Esophagus muscularis mucosa (tissue), 4 donors: ENCODE measurements at regions not wholly inside any gene's neighbourhood (a gene's known extent, or its start where the extent isn't known, plus 50 kb on each side); places are given as distances from the start of the nearest gene placed in this dataset.

Source experiments
- EP300 ChIP-seq: sonication (generic); formaldehyde crosslinking; IDR thresholded peaks from one replicate; pipeline ENCODE4 v1.6.1; 2017; ENCODE audit warnings: antibody characterized with exemption
- POLR2A ChIP-seq: fragments of 450-650 bp; IDR thresholded peaks from one replicate; pipeline ENCODE4 v1.6.1; 2017; ENCODE audit warnings: antibody characterized with exemption, moderate library complexity, mild to moderate bottlenecking, low read depth
- POLR2AphosphoS5 ChIP-seq, 2 donors: sonication (generic); formaldehyde crosslinking; IDR thresholded peaks; one replicate each; pipeline ENCODE4 v1.6.1; 2017; ENCODE audit warnings: antibody characterized with exemption in 2 of 2
- TF ChIP-seq, protein P1 (sequence below), 3 experiments: fragments of 200-600 bp in 2 of 3; fragments of 450-650 bp in 1 of 3; sonication (generic) in 2 of 3; IDR thresholded peaks; one replicate each; pipeline ENCODE4 v1.5.1; 2017 to 2019; ENCODE audit warnings: antibody characterized with exemption in 3 of 3, mild to moderate bottlenecking in 2 of 3, moderate library complexity in 1 of 3

DNA sequence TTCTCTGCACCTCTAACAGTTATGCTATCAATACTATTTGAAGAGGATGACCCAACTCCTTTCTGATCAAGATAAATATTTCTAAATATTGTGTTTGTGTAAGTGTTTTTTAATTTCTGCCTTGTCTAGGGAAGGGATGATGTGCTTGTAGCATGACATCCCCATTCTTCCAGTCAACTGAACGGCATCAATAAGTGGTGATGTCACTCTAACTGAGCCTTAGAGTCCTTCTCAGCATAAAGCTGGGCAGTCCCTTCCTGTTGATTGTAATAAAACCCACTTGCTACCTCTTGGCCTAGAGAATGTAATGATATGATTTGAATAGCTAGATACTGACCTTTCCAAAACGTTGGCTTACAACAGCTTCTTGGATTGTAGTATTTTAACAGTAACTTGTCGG, 52.5 kb upstream of the KCNJ6 start:
- TF ChIP-seq, protein P1, sequence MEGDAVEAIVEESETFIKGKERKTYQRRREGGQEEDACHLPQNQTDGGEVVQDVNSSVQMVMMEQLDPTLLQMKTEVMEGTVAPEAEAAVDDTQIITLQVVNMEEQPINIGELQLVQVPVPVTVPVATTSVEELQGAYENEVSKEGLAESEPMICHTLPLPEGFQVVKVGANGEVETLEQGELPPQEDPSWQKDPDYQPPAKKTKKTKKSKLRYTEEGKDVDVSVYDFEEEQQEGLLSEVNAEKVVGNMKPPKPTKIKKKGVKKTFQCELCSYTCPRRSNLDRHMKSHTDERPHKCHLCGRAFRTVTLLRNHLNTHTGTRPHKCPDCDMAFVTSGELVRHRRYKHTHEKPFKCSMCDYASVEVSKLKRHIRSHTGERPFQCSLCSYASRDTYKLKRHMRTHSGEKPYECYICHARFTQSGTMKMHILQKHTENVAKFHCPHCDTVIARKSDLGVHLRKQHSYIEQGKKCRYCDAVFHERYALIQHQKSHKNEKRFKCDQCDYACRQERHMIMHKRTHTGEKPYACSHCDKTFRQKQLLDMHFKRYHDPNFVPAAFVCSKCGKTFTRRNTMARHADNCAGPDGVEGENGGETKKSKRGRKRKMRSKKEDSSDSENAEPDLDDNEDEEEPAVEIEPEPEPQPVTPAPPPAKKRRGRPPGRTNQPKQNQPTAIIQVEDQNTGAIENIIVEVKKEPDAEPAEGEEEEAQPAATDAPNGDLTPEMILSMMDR (IDR thresholded peaks at IDR 0.05) = no peak
- no peak for TF ChIP-seq POLR2A
- no peak for TF ChIP-seq POLR2AphosphoS5 (IDR thresholded peaks at IDR 0.05)
- no peak for TF ChIP-seq EP300
